H9 (cell line): ENCODE measurements at regions not wholly inside any gene's neighbourhood (a gene's known extent, or its start where the extent isn't known, plus 50 kb on each side); places are given as distances from the start of the nearest gene placed in this dataset.

Experiments used
- DNase-seq: peaks from one replicate; pipeline ENCODE4 v3.0.0-alpha.2; 2017
- H2AFZ ChIP-seq: one replicate; pipeline ENCODE4 v1.6.1; 2013; ENCODE audit warnings: mild to moderate bottlenecking, low read length, control low read depth, moderate library complexity
- H2AK5ac ChIP-seq: 2 replicates; pipeline ENCODE4 v1.6.1; 2013; ENCODE audit warnings: low read length, control low read depth, mixed read lengths; ENCODE audit not compliant: insufficient read length
- H2BK120ac ChIP-seq: one replicate; pipeline ENCODE4 v1.6.1; 2013; ENCODE audit warnings: low read depth, mild to moderate bottlenecking, low read length, control low read depth, inconsistent platforms; ENCODE audit not compliant: poor library complexity, severe bottlenecking
- H2BK12ac ChIP-seq: 2 replicates; pipeline ENCODE4 v1.6.1; 2013; ENCODE audit warnings: low read length, control low read depth, mixed read lengths, low read depth; ENCODE audit not compliant: insufficient read length
- H2BK15ac ChIP-seq: 2 replicates; pipeline ENCODE4 v1.6.1; 2013; ENCODE audit warnings: low read depth, low read length, control low read depth
- H2BK20ac ChIP-seq: one replicate; pipeline ENCODE4 v1.6.1; 2013; ENCODE audit warnings: low read depth, mild to moderate bottlenecking, low read length, control low read depth, inconsistent platforms; ENCODE audit not compliant: poor library complexity, severe bottlenecking
- H2BK5ac ChIP-seq: 2 replicates; pipeline ENCODE4 v1.6.1; 2013; ENCODE audit warnings: low read length, control low read depth, mixed read lengths; ENCODE audit not compliant: insufficient read length
- H3K14ac ChIP-seq: 2 replicates; pipeline ENCODE4 v1.6.1; 2013; ENCODE audit warnings: low read length, control low read depth; ENCODE audit not compliant: insufficient read depth
- H3K18ac ChIP-seq: 2 replicates; pipeline ENCODE4 v1.6.1; 2013; ENCODE audit warnings: low read depth, mild to moderate bottlenecking, mixed read lengths, low read length, control low read depth; ENCODE audit not compliant: insufficient read length
- H3K23ac ChIP-seq: 2 replicates; pipeline ENCODE4 v1.6.1; 2013; ENCODE audit warnings: low read length, control low read depth, mixed read lengths, low read depth; ENCODE audit not compliant: insufficient read length
- H3K23me2 ChIP-seq: 2 replicates; pipeline ENCODE4 v1.6.1; 2013; ENCODE audit warnings: low read depth, mild to moderate bottlenecking, mixed read lengths, low read length, control low read depth; ENCODE audit not compliant: insufficient read length, poor library complexity, severe bottlenecking
- H3K27ac ChIP-seq: 2 replicates; pipeline ENCODE4 v1.5.1; 2013; ENCODE audit warnings: low read length, control low read depth, mixed read lengths, low read depth; ENCODE audit not compliant: insufficient read length
- H3K27me3 ChIP-seq: 2 replicates; pipeline ENCODE4 v1.6.1; 2013; ENCODE audit warnings: low read length, control low read depth, inconsistent platforms; ENCODE audit not compliant: insufficient read depth
- H3K4ac ChIP-seq: 2 replicates; pipeline ENCODE4 v1.6.1; 2013; ENCODE audit warnings: low read depth, mild to moderate bottlenecking, control low read depth, inconsistent platforms, low read length, moderate library complexity
- H3K4me1 ChIP-seq: 2 replicates; pipeline ENCODE4 v1.6.1; 2013; ENCODE audit warnings: low read length, control low read depth, inconsistent platforms; ENCODE audit not compliant: insufficient read depth
- H3K4me2 ChIP-seq: 2 replicates; pipeline ENCODE4 v1.6.1; 2013; ENCODE audit warnings: low read length, control low read depth, mixed read lengths; ENCODE audit not compliant: insufficient read length, insufficient read depth
- H3K56ac ChIP-seq: 2 replicates; pipeline ENCODE4 v1.6.1; 2013; ENCODE audit warnings: low read depth, mild to moderate bottlenecking, mixed read lengths, low read length, control low read depth; ENCODE audit not compliant: insufficient read length
- H3K79me1 ChIP-seq: 2 replicates; pipeline ENCODE4 v1.6.1; 2013; ENCODE audit warnings: low read depth, mild to moderate bottlenecking, moderate library complexity, low read length, control low read depth, inconsistent platforms; ENCODE audit not compliant: insufficient read depth, poor library complexity, severe bottlenecking
- H3K79me2 ChIP-seq: 2 replicates; pipeline ENCODE4 v1.6.1; 2013; ENCODE audit warnings: low read length, control low read depth, inconsistent platforms; ENCODE audit not compliant: insufficient read depth
- H3K9ac ChIP-seq: 2 replicates; pipeline ENCODE4 v1.6.1; 2013; ENCODE audit warnings: low read length, control low read depth, mixed read lengths; ENCODE audit not compliant: insufficient read length; ENCODE audit errors: extremely low read depth
- H3K9me3 ChIP-seq: one replicate; pipeline ENCODE4 v1.6.1; 2013; ENCODE audit warnings: low read depth, low read length, inconsistent platforms; ENCODE audit not compliant: control insufficient read depth
- H3T11ph ChIP-seq: one replicate; pipeline ENCODE4 v1.6.1; 2013; ENCODE audit warnings: mild to moderate bottlenecking, low read length, control low read depth, inconsistent platforms
- H4K20me1 ChIP-seq: one replicate; pipeline ENCODE4 v1.6.1; 2013; ENCODE audit not compliant: control insufficient read depth, insufficient read length, insufficient read depth
- H4K5ac ChIP-seq: 2 replicates; pipeline ENCODE4 v1.6.1; 2013; ENCODE audit warnings: low read depth, mild to moderate bottlenecking, mixed read lengths, low read length, control low read depth; ENCODE audit not compliant: insufficient read length
- H4K8ac ChIP-seq: replicated peaks from 2 replicates; pipeline ENCODE4 v1.6.1; 2013; ENCODE audit warnings: low read length, control low read depth, mixed read lengths, low read depth; ENCODE audit not compliant: insufficient read length
- H4K91ac ChIP-seq: 2 replicates; pipeline ENCODE4 v1.6.1; 2013; ENCODE audit warnings: low read depth, mild to moderate bottlenecking, moderate library complexity, mixed read lengths, low read length, control low read depth; ENCODE audit not compliant: insufficient read length
- H3K27ac Mint-ChIP-seq, 3 experiments: 2 replicates in 2 of 3; 3 replicates in 1 of 3; pipeline ENCODE4 v1.8.0; 2020 to 2021; ENCODE audit warnings: mixed read lengths in 3 of 3, mild to moderate bottlenecking in 1 of 3, moderate library complexity in 1 of 3
- H3K27me3 Mint-ChIP-seq: 2 replicates; pipeline ENCODE4 v1.8.0; 2021; ENCODE audit warnings: low read depth, mild to moderate bottlenecking, moderate library complexity, mixed read lengths
- H3K36me3 Mint-ChIP-seq, 3 experiments: 2 replicates in 2 of 3; 3 replicates in 1 of 3; pipeline ENCODE4 v1.8.0; 2020 to 2021; ENCODE audit warnings: low read depth in 3 of 3, mixed read lengths in 3 of 3; ENCODE audit not compliant: insufficient read depth in 1 of 3
- H3K4me1 Mint-ChIP-seq, 2 experiments: 2 replicates each; pipeline ENCODE4 v1.8.0; 2020; ENCODE audit warnings: mixed read lengths in 2 of 2
- H3K4me3 Mint-ChIP-seq, 2 experiments: 2 replicates in 1 of 2; 3 replicates in 1 of 2; pipeline ENCODE4 v1.8.0; 2020 to 2021; ENCODE audit warnings: mild to moderate bottlenecking in 2 of 2, mixed read lengths in 2 of 2, moderate library complexity in 1 of 2
- H3K9me3 Mint-ChIP-seq, 2 experiments: 2 replicates in 1 of 2; 3 replicates in 1 of 2; pipeline ENCODE4 v1.8.0; 2020; ENCODE audit warnings: mild to moderate bottlenecking in 2 of 2, mixed read lengths in 2 of 2, moderate library complexity in 1 of 2
- TF ChIP-seq, protein P1 (sequence below): fragments of 200-600 bp; sonication (generic); conservative IDR thresholded peaks from 3 replicates; pipeline ENCODE4 v1.8.0; 2021; ENCODE audit warnings: antibody characterized with exemption, mild to moderate bottlenecking

DNA sequence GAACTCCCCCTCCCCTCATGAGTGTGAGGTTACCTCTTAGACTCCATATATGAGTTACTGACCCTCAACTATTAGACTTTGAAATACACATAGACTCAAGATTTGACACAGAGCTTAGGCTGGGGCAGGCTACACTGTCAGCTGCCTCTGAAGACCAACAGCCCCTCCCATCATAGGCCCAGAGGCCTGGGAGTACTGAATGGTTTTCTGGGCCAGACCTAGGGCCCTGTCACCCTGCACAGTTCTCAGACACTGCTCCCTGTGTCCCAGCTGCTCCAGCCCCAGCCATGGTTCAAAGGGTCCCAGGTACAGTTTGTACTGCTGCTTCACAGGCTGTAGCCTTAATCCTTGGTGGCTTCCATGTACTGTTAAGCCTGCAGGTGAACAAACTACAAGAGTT is 132.1 kb upstream of the MOCS1 start:
- Histone ChIP-seq H3K9ac (no peak overlapping the region), H3K4me1 (no peaks in the 10 kb centered on the region), H2BK20ac (no peak overlapping the region), H4K20me1 (no peaks in the 10 kb centered on the region), H3K9me3 (no peaks in the 10 kb centered on the region), H3K4ac (no peak overlapping the region), H4K8ac (no peak overlapping the region), H3K27ac (no peak overlapping the region), H2BK120ac (no peak overlapping the region), H4K5ac (no peak overlapping the region), H2AFZ (no peak overlapping the region), H3K18ac (no peak overlapping the region), H3K23ac (no peak overlapping the region), H2BK15ac (no peak overlapping the region), H3T11ph (no peak overlapping the region), H2BK12ac (no peak overlapping the region), H2BK5ac (no peak overlapping the region), H3K79me1 (no peaks in the 10 kb centered on the region), H3K23me2 (no peaks in the 10 kb centered on the region), H3K79me2 (no peaks in the 10 kb centered on the region), H3K56ac (no peak overlapping the region), H3K14ac (no peak overlapping the region), H2AK5ac (no peak overlapping the region), H3K27me3 (no peaks in the 10 kb centered on the region), H3K4me2 (no peak overlapping the region), H4K91ac (no peak overlapping the region)
- no peaks in the 10 kb centered on the region for H3K4me1 Mint-ChIP-seq
- peaks cover 3 to 18% of the 10 kb centered on the region in 2 experiments; a peak in 4 of 5 replicates for H3K9me3 Mint-ChIP-seq
- no peak overlapping the region for H3K27ac Mint-ChIP-seq
- TF ChIP-seq, protein P1, sequence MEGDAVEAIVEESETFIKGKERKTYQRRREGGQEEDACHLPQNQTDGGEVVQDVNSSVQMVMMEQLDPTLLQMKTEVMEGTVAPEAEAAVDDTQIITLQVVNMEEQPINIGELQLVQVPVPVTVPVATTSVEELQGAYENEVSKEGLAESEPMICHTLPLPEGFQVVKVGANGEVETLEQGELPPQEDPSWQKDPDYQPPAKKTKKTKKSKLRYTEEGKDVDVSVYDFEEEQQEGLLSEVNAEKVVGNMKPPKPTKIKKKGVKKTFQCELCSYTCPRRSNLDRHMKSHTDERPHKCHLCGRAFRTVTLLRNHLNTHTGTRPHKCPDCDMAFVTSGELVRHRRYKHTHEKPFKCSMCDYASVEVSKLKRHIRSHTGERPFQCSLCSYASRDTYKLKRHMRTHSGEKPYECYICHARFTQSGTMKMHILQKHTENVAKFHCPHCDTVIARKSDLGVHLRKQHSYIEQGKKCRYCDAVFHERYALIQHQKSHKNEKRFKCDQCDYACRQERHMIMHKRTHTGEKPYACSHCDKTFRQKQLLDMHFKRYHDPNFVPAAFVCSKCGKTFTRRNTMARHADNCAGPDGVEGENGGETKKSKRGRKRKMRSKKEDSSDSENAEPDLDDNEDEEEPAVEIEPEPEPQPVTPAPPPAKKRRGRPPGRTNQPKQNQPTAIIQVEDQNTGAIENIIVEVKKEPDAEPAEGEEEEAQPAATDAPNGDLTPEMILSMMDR = no peak
- no peaks in the 10 kb centered on the region for H3K27me3 Mint-ChIP-seq
- no peak for DNase-seq
- H3K36me3 Mint-ChIP-seq = no peaks in the 10 kb centered on the region; a peak in 3 of 7 replicates
- no peak overlapping the region for H3K4me3 Mint-ChIP-seq
